ENCODE measurements at regions not wholly inside any gene's neighbourhood (a gene's known extent, or its start where the extent isn't known, plus 50 kb on each side); places are given as distances from the start of the nearest gene placed in this dataset.
A peak's percentile ranks its signal among the peaks of the same experiment; 100 is the strongest.
"Not testable (repeated sequence)": the region's sequence is repeated elsewhere in the genome, so short reads cannot be mapped to it uniquely, and the experiment has no call there.

GRCh38 chr13:48583859-48584311, 51.0 kb upstream of the RCBTB2 start:
- no peak for DNase-seq (ENCODE audit: low read depth)

- DNase-seq (ENCODE audit: low read depth), result no peak
These were observed 52.6 kb upstream of the RCBTB2 start for GRCh38 chr13:48585456-48585840.

- no peak for DNase-seq (ENCODE audit: low read depth)
These were observed 53.8 kb upstream of the RCBTB2 start for GRCh38 chr13:48586591-48587103.

GRCh38 chr13:48588120-48588519, 55.2 kb upstream of the RCBTB2 start:
- no peak for DNase-seq (ENCODE audit: low read depth)

- no peak for DNase-seq (ENCODE audit: low read depth)
These were observed 57.4 kb upstream of the RCBTB2 start for GRCh38 chr13:48590141-48590901.

GRCh38 chr13:48591124-48591872, 58.4 kb upstream of the RCBTB2 start:
- DNase-seq (ENCODE audit: low read depth), result not testable (repeated sequence)

GRCh38 chr13:48591889-48592687, 59.2 kb upstream of the RCBTB2 start:
- no peak for DNase-seq (ENCODE audit: low read depth)

- no peak for DNase-seq (ENCODE audit: low read depth)
These were observed 59.8 kb upstream of the RCBTB2 start for GRCh38 chr13:48592688-48593049.

GRCh38 chr13:48593536-48593935, 60.2 kb upstream of the CYSLTR2 start:
- no peak for DNase-seq (ENCODE audit: low read depth)

- DNase-seq (ENCODE audit: low read depth), result no peak
These were observed 59.5 kb upstream of the CYSLTR2 start for GRCh38 chr13:48594096-48594815.

- DNase-seq (ENCODE audit: low read depth), result peak; percentile 41
These were observed 58.0 kb upstream of the CYSLTR2 start for GRCh38 chr13:48595431-48596429.

GRCh38 chr13:48600374-48601364, 53.1 kb upstream of the CYSLTR2 start:
- DNase-seq (ENCODE audit: low read depth), result peak; percentile 59

- DNase-seq (ENCODE audit: low read depth), result no peak
These were observed 51.3 kb upstream of the CYSLTR2 start for GRCh38 chr13:48602296-48603016.

GRCh38 chr13:48603375-48603774, 50.4 kb upstream of the CYSLTR2 start:
- no peak for DNase-seq (ENCODE audit: low read depth)
